A673 (cell line): ENCODE measurements at regions not wholly inside any gene's neighbourhood (a gene's known extent, or its start where the extent isn't known, plus 50 kb on each side); places are given as distances from the start of the nearest gene placed in this dataset.

Experiments used
- CTCF ChIP-seq: fragments of 300-800, 200-600 bp; sonication (generic); conservative IDR thresholded peaks from 2 replicates; pipeline ENCODE4 v1.5.1; 2017; ENCODE audit warnings: low read depth, mild to moderate bottlenecking, antibody characterized with exemption, low read length, moderate library complexity, mixed read lengths
- EZH2 ChIP-seq: fragments of 200-600 bp; sonication (generic); IDR thresholded peaks from 2 replicates; pipeline ENCODE4 v1.6.1; 2017; ENCODE audit warnings: borderline replicate concordance, low read depth, mild to moderate bottlenecking, mixed read lengths, antibody characterized with exemption, low read length; ENCODE audit not compliant: poor library complexity, severe bottlenecking

GRCh38 chr4:158046345-158046744, 126.5 kb downstream of the GASK1B start:
- TF ChIP-seq EZH2 (no peak), CTCF (no peak)
